Esophagus muscularis mucosa (tissue), 4 donors: ENCODE measurements at regions not wholly inside any gene's neighbourhood (a gene's known extent, or its start where the extent isn't known, plus 50 kb on each side); places are given as distances from the start of the nearest gene placed in this dataset.

ENCODE experiments used
- DNase-seq: peaks from one replicate; pipeline ENCODE4 v3.0.0-alpha.2; 2017; ENCODE audit errors: extremely low spot score
- H3K27ac ChIP-seq, 4 donors: fragments of 200-600 bp; sonication (generic); replicated peaks in 1 of 4; 1 replicate in 3 of 4; 2 replicates in 1 of 4; pipeline ENCODE4 v1.5.1; 2016 to 2019; ENCODE audit warnings: mild to moderate bottlenecking in 1 of 4
- H3K27me3 ChIP-seq, 4 donors: fragments of 200-600 bp; sonication (generic); one replicate each; pipeline versions ENCODE4 v1.5.1 to v1.6.0; 2016 to 2019
- H3K36me3 ChIP-seq, 4 donors: fragments of 200-600 bp; sonication (generic); one replicate each; pipeline ENCODE4 v1.5.1; 2016 to 2019
- H3K4me1 ChIP-seq, 4 donors: fragments of 200-600 bp; sonication (generic); one replicate each; pipeline ENCODE4 v1.5.1; 2016 to 2019
- H3K4me3 ChIP-seq, 4 donors: fragments of 200-600 bp; sonication (generic); 1 replicate in 2 of 4; 2 replicates in 2 of 4; pipeline ENCODE4 v1.5.1; 2016 to 2019; ENCODE audit warnings: mild to moderate bottlenecking in 4 of 4, moderate library complexity in 1 of 4
- H3K9me3 ChIP-seq, 4 donors: fragments of 200-600 bp; sonication (generic); 1 replicate in 3 of 4; 2 replicates in 1 of 4; pipeline ENCODE4 v1.5.1; 2016 to 2019
- EP300 ChIP-seq: sonication (generic); formaldehyde crosslinking; IDR thresholded peaks from one replicate; pipeline ENCODE4 v1.6.1; 2017; ENCODE audit warnings: antibody characterized with exemption
- POLR2A ChIP-seq: fragments of 450-650 bp; IDR thresholded peaks from one replicate; pipeline ENCODE4 v1.6.1; 2017; ENCODE audit warnings: antibody characterized with exemption, moderate library complexity, mild to moderate bottlenecking, low read depth
- POLR2AphosphoS5 ChIP-seq, 2 donors: sonication (generic); formaldehyde crosslinking; IDR thresholded peaks; one replicate each; pipeline ENCODE4 v1.6.1; 2017; ENCODE audit warnings: antibody characterized with exemption in 2 of 2
- WGBS: methylation state at CpG from one replicate; pipeline ENCODE4 v1.1.5; 2018; 5-methylcytosine and 5-hydroxymethylcytosine counted together
- intact Hi-C: fragments of 100-400 bp; cut with DNase I; formaldehyde crosslinking; loops from one replicate; pipeline ENCODE4 v1.15.1; 2023
- TF ChIP-seq, protein P1 (sequence below), 3 experiments: fragments of 200-600 bp in 2 of 3; fragments of 450-650 bp in 1 of 3; sonication (generic) in 2 of 3; IDR thresholded peaks; one replicate each; pipeline ENCODE4 v1.5.1; 2017 to 2019; ENCODE audit warnings: antibody characterized with exemption in 3 of 3, mild to moderate bottlenecking in 2 of 3, moderate library complexity in 1 of 3

DNA sequence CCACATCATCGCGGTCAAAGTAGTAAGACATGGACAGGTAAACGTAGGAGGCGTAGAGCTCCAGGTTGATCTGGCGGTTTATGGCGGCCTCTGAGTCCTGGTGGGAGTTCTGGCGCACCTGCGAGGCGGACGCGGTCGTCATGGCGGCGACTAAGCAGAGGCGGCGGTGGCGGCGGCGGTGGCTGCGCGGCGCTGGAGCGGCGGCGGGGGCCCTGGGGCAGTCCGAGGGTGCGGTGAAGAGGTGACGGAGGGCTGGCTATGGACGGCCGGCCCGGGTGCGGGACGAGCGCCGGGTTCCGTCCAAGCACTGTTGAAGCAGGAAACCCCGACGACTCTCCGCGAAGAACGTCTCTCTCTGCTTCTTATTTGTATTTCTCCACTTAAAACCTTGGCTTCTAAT lies 484.3 kb upstream of the SGCG start:
- no peak for DNase-seq
- Histone ChIP-seq H3K4me3 (no peak overlapping the region), H3K9me3 (peaks cover 0 to 10% (median 4%) of the 10 kb centered on the region in 4 donors), H3K36me3 (no peaks in the 10 kb centered on the region), H3K27me3 (no peaks in the 10 kb centered on the region), H3K27ac (no peak overlapping the region), H3K4me1 (no peaks in the 10 kb centered on the region)
- WGBS: 90% methylated on average over 41 of the region's 41 CpGs
- intact Hi-C loops: no loop called here
- no peak for TF ChIP-seq POLR2A
- TF ChIP-seq POLR2AphosphoS5 (IDR thresholded peaks at IDR 0.05): no peak
- TF ChIP-seq, protein P1, sequence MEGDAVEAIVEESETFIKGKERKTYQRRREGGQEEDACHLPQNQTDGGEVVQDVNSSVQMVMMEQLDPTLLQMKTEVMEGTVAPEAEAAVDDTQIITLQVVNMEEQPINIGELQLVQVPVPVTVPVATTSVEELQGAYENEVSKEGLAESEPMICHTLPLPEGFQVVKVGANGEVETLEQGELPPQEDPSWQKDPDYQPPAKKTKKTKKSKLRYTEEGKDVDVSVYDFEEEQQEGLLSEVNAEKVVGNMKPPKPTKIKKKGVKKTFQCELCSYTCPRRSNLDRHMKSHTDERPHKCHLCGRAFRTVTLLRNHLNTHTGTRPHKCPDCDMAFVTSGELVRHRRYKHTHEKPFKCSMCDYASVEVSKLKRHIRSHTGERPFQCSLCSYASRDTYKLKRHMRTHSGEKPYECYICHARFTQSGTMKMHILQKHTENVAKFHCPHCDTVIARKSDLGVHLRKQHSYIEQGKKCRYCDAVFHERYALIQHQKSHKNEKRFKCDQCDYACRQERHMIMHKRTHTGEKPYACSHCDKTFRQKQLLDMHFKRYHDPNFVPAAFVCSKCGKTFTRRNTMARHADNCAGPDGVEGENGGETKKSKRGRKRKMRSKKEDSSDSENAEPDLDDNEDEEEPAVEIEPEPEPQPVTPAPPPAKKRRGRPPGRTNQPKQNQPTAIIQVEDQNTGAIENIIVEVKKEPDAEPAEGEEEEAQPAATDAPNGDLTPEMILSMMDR (IDR thresholded peaks at IDR 0.05): no peak
- TF ChIP-seq EP300: no peak

- WGBS: 31% methylated on average over 2 of the region's 2 CpGs
- intact Hi-C loops: no loop called here
- H3K4me1 ChIP-seq: no peaks in the 10 kb centered on the region
Measured at GRCh38 chr13:22698467-22698866, 482.3 kb upstream of the SGCG start.

GRCh38 chr13:22700246-22700887 lies 480.4 kb upstream of the SGCG start:
- Histone ChIP-seq H3K9me3 (peaks cover 0 to 3% (median 0%) of the 10 kb centered on the region in 4 donors), H3K27me3 (no peaks in the 10 kb centered on the region), H3K27ac (no peak overlapping the region), H3K4me3 (no peak overlapping the region), H3K4me1 (no peaks in the 10 kb centered on the region), H3K36me3 (no peaks in the 10 kb centered on the region)
- TF ChIP-seq, protein P1 (IDR thresholded peaks at IDR 0.05): no peak
- TF ChIP-seq POLR2A: no peak
- no peak for TF ChIP-seq EP300
- TF ChIP-seq POLR2AphosphoS5 (IDR thresholded peaks at IDR 0.05): no peak
- 52% methylated on average over 6 of the region's 6 CpGs for WGBS
- no peak for DNase-seq
- intact Hi-C loops: no loop called here

More at GRCh38 chr13:22698467-22698866, 482.3 kb upstream of the SGCG start:
- no peak overlapping the region for H3K27ac ChIP-seq
- no peak for DNase-seq
- H3K36me3 ChIP-seq: no peaks in the 10 kb centered on the region
- no peaks in the 10 kb centered on the region for H3K27me3 ChIP-seq
- no peak overlapping the region for H3K4me3 ChIP-seq
- peaks cover 0 to 6% (median 2%) of the 10 kb centered on the region in 4 donors for H3K9me3 ChIP-seq
- no peak for TF ChIP-seq EP300
- no peak for TF ChIP-seq POLR2AphosphoS5 (IDR thresholded peaks at IDR 0.05)
- TF ChIP-seq POLR2A: no peak
- TF ChIP-seq, protein P1 (IDR thresholded peaks at IDR 0.05): no peak

DNA sequence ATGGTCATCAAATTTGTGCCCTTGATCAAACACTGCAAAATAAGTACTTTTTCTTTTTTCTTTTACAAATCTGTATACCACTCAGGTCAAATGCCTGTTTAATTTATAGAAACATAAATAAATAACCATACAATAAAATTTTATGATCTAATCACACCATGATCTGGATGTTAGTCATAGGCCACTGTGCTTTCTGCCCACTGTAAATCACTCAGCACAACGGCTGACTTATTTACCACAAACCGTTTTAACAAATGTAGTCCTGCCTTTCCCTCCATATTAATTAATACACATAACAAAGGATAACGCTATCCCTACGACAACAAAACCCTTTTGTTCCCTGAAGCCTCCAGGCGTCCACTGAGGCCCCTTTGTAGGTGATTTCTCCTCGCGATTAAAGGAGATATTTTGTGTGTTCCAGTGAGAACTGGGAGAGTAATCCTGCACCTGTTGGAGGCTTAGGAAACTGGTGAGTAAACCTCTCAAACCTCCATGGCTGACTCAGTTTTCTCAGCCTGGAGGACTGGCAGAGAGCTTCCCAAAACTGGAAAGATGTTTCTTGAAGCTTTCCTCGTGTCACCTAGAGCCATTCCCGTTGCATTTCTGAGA lies 477.1 kb upstream of the SGCG start:
- TF ChIP-seq EP300: no peak
- TF ChIP-seq, protein P1 (IDR thresholded peaks at IDR 0.05): no peak

DNA sequence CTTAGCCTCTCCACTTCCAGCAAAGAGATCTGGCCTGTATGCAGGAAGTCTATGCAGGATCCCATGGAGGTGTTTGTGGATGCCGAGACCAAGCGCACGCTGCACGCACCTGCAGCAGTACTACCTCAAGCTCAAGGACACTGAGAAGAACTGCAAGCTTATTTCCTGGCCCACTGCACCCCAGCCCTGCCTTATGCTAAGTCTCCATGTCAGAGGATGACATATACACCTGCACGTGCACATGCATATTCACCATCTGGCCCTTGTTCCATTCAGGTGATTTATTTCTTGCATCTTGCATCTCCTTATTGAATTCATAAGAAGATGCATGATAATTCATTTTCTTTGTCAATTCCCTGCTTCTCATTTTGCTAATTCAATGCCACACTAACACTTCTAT lies 472.8 kb upstream of the SGCG start:
- H3K4me3 ChIP-seq: no peak overlapping the region
- no peaks in the 10 kb centered on the region for H3K9me3 ChIP-seq
- intact Hi-C loops: no loop called here
- WGBS: 89% methylated on average over 5 of the region's 5 CpGs
- no peak for DNase-seq
- H3K27ac ChIP-seq: no peak overlapping the region
- H3K27me3 ChIP-seq: no peaks in the 10 kb centered on the region
- H3K4me1 ChIP-seq: no peaks in the 10 kb centered on the region
- no peaks in the 10 kb centered on the region for H3K36me3 ChIP-seq
- TF ChIP-seq POLR2AphosphoS5 (IDR thresholded peaks at IDR 0.05) (no peak), EP300 (no peak), POLR2A (no peak)
- TF ChIP-seq, protein P1 (IDR thresholded peaks at IDR 0.05): no peak

More for the DNA sequence above, 477.1 kb upstream of the SGCG start:
- intact Hi-C loops: no loop called here
- H3K9me3 ChIP-seq: no peaks in the 10 kb centered on the region
- H3K27me3 ChIP-seq: no peaks in the 10 kb centered on the region
- H3K4me1 ChIP-seq: no peaks in the 10 kb centered on the region
- 78% methylated on average over 9 of the region's 9 CpGs for WGBS
- H3K36me3 ChIP-seq: no peaks in the 10 kb centered on the region
- no peak overlapping the region for H3K27ac ChIP-seq
- H3K4me3 ChIP-seq: no peak overlapping the region
- no peak for DNase-seq
